ENCODE measurements at regions not wholly inside any gene's neighbourhood (a gene's known extent, or its start where the extent isn't known, plus 50 kb on each side); places are given as distances from the start of the nearest gene placed in this dataset.
"Not testable (repeated sequence)": the region's sequence is repeated elsewhere in the genome, so short reads cannot be mapped to it uniquely, and the experiment has no call there.

- DNase-seq, result no peak
These were observed 585.1 kb downstream of the GATA3 start for GRCh38 chr10:8639486-8640185.

- DNase-seq, result no peak
These were observed 585.8 kb downstream of the GATA3 start for GRCh38 chr10:8640301-8640700.

GRCh38 chr10:8640878-8641277 lies 586.4 kb downstream of the GATA3 start:
- DNase-seq, result no peak

- no peak for DNase-seq
These were observed 601.8 kb downstream of the GATA3 start for GRCh38 chr10:8656261-8656660.

- DNase-seq, result no peak
These were observed 605.5 kb downstream of the GATA3 start for GRCh38 chr10:8659982-8660381.

GRCh38 chr10:8661886-8662285 lies 607.4 kb downstream of the GATA3 start:
- no peak for DNase-seq

GRCh38 chr10:8663131-8663530 lies 608.6 kb downstream of the GATA3 start:
- DNase-seq, result no peak

- no peak for DNase-seq
These were observed 610.8 kb downstream of the GATA3 start for GRCh38 chr10:8665322-8665721.

GRCh38 chr10:8670461-8670860 lies 616.0 kb downstream of the GATA3 start:
- no peak for DNase-seq

GRCh38 chr10:8674230-8674629 lies 619.7 kb downstream of the GATA3 start:
- no peak for DNase-seq

GRCh38 chr10:8677642-8678041 lies 623.2 kb downstream of the GATA3 start:
- DNase-seq, result no peak

- DNase-seq, result not testable (repeated sequence)
These were observed 630.4 kb downstream of the GATA3 start for GRCh38 chr10:8684916-8685315.

GRCh38 chr10:8688881-8689280 lies 634.4 kb downstream of the GATA3 start:
- no peak for DNase-seq

- DNase-seq, result no peak
These were observed 637.1 kb downstream of the GATA3 start for GRCh38 chr10:8691498-8692017.

- DNase-seq, result not testable (repeated sequence)
These were observed 639.1 kb downstream of the GATA3 start for GRCh38 chr10:8693635-8694034.

GRCh38 chr10:8696746-8697145 lies 642.3 kb downstream of the GATA3 start:
- DNase-seq, result no peak

GRCh38 chr10:8700689-8701088 lies 646.2 kb downstream of the GATA3 start:
- no peak for DNase-seq

- no peak for DNase-seq
These were observed 647.7 kb downstream of the GATA3 start for GRCh38 chr10:8702181-8702580.

- DNase-seq, result no peak
These were observed 650.9 kb downstream of the GATA3 start for GRCh38 chr10:8705415-8705814.

- no peak for DNase-seq
These were observed 658.2 kb downstream of the GATA3 start for GRCh38 chr10:8712656-8713055.

- DNase-seq, result no peak
These were observed 665.5 kb downstream of the GATA3 start for GRCh38 chr10:8719971-8720370.

GRCh38 chr10:8721650-8722049 lies 667.2 kb downstream of the GATA3 start:
- no peak for DNase-seq

- DNase-seq, result no peak
These were observed 668.3 kb downstream of the GATA3 start for GRCh38 chr10:8722835-8723234.

GRCh38 chr10:8725343-8725742 lies 670.9 kb downstream of the GATA3 start:
- DNase-seq, result no peak

Measured in activated CD4-positive, alpha-beta T cell treated with anti-CD3 and anti-CD28 coated beads, Interleukin-2, amount 50 U/mL, for 4 hours (primary cell).